NB4 (cell line): ENCODE measurements at regions not wholly inside any gene's neighbourhood (a gene's known extent, or its start where the extent isn't known, plus 50 kb on each side); places are given as distances from the start of the nearest gene placed in this dataset.

Experiments
- DNase-seq: peaks from one replicate; pipeline ENCODE4 v3.0.0; 2010; ENCODE audit warnings: low read depth
- H3K4me3 ChIP-seq: one replicate; pipeline ENCODE4 v1.5.1; 2011; ENCODE audit warnings: mild to moderate bottlenecking, low read depth, low read length, moderate library complexity
- CTCF ChIP-seq: IDR thresholded peaks from one replicate; pipeline ENCODE4 v1.5.1; 2012; ENCODE audit warnings: low read depth, low read length
- MAX ChIP-seq: IDR thresholded peaks from 2 replicates; pipeline ENCODE4 v1.6.1; 2011; ENCODE audit warnings: low read depth, low read length
- MYC ChIP-seq: IDR thresholded peaks from 2 replicates; pipeline ENCODE4 v1.6.1; 2011; ENCODE audit warnings: low read depth, low read length
- POLR2A ChIP-seq: IDR thresholded peaks from 2 replicates; pipeline ENCODE4 v1.6.1; 2011; ENCODE audit warnings: mild to moderate bottlenecking; ENCODE audit not compliant: insufficient read length; ENCODE audit errors: extremely low read depth

GRCh38 chr7:113294750-113295149 lies 176.4 kb upstream of the SMIM30 start:
- TF ChIP-seq CTCF (no peak), MAX (no peak), MYC (no peak), POLR2A (no peak)
- no peak overlapping the region for H3K4me3 ChIP-seq
- no peak for DNase-seq

- no peak overlapping the region for H3K4me3 ChIP-seq
- DNase-seq, result no peak
- no peak for TF ChIP-seq POLR2A
- TF ChIP-seq MYC, result no peak
- TF ChIP-seq CTCF, result no peak
- no peak for TF ChIP-seq MAX
These were observed 173.8 kb upstream of the SMIM30 start for GRCh38 chr7:113292105-113292504.

- no peak for TF ChIP-seq MAX
- no peak for TF ChIP-seq MYC
- TF ChIP-seq CTCF, result no peak
- no peak for TF ChIP-seq POLR2A
These were observed 172.7 kb upstream of the SMIM30 start for GRCh38 chr7:113291058-113291457.

GRCh38 chr7:113289140-113289740 lies 170.9 kb upstream of the SMIM30 start:
- H3K4me3 ChIP-seq, result no peak overlapping the region
- TF ChIP-seq MAX (no peak), CTCF (peak; percentile 74), MYC (no peak), POLR2A (no peak)
- peak; percentile 80 for DNase-seq

More at GRCh38 chr7:113291058-113291457, 172.7 kb upstream of the SMIM30 start:
- no peak for DNase-seq
- H3K4me3 ChIP-seq, result no peak overlapping the region

- DNase-seq, result no peak
- no peak overlapping the region for H3K4me3 ChIP-seq
- TF ChIP-seq POLR2A (no peak), MYC (no peak), CTCF (no peak), MAX (no peak)
These were observed 167.1 kb upstream of the SMIM30 start for GRCh38 chr7:113285411-113285810.
